ENCODE measurements at regions not wholly inside any gene's neighbourhood (a gene's known extent, or its start where the extent isn't known, plus 50 kb on each side); places are given as distances from the start of the nearest gene placed in this dataset.

DNA sequence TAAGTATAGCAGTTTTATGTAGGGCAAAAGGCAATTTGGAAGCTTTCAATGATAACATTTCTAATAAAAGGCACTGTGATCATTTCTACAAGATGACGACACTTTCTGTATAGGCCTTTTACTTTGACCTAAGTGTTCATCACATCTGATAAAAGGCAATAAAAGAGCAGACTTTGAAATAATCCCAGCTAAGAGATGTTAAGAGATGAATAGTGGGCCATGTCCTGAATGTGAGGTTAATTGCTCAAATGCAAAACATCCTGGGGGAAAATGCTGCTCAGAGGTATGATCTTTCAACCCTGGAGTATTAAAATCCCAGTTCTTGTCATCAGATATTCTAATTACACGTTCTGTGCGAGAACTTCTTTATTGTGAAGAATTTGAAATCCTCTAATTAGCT is 677.6 kb downstream of the SOCS6 start (continued):
- TF ChIP-seq HMGXB4 (CRISPR knock-in tag; IDR thresholded peaks at IDR 0.05) = no peak
- TF ChIP-seq GABPB1 (CRISPR knock-in tag; IDR thresholded peaks at IDR 0.05) = no peak
- no peak for TF ChIP-seq SP1 (CRISPR knock-in tag; conservative IDR thresholded peaks at IDR 0.05)
- no peak for TF ChIP-seq ETV6 (CRISPR knock-in tag; IDR thresholded peaks at IDR 0.05)
- no peak for TF ChIP-seq ZBTB21 (CRISPR knock-in tag; IDR thresholded peaks at IDR 0.05; ENCODE audit: borderline replicate concordance)
- TF ChIP-seq, protein P1, sequence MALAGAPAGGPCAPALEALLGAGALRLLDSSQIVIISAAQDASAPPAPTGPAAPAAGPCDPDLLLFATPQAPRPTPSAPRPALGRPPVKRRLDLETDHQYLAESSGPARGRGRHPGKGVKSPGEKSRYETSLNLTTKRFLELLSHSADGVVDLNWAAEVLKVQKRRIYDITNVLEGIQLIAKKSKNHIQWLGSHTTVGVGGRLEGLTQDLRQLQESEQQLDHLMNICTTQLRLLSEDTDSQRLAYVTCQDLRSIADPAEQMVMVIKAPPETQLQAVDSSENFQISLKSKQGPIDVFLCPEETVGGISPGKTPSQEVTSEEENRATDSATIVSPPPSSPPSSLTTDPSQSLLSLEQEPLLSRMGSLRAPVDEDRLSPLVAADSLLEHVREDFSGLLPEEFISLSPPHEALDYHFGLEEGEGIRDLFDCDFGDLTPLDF (CRISPR knock-in tag; IDR thresholded peaks at IDR 0.05) = no peak
- TF ChIP-seq, protein P2, sequence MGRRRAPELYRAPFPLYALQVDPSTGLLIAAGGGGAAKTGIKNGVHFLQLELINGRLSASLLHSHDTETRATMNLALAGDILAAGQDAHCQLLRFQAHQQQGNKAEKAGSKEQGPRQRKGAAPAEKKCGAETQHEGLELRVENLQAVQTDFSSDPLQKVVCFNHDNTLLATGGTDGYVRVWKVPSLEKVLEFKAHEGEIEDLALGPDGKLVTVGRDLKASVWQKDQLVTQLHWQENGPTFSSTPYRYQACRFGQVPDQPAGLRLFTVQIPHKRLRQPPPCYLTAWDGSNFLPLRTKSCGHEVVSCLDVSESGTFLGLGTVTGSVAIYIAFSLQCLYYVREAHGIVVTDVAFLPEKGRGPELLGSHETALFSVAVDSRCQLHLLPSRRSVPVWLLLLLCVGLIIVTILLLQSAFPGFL (CRISPR knock-in tag; IDR thresholded peaks at IDR 0.05; ENCODE audit: borderline replicate concordance) = no peak
- TF ChIP-seq FOXP1 (CRISPR knock-in tag; IDR thresholded peaks at IDR 0.05; ENCODE audit: borderline replicate concordance) = no peak
- TF ChIP-seq ZNF416 (CRISPR knock-in tag; IDR thresholded peaks at IDR 0.05) = no peak
- no peak for TF ChIP-seq ZNF532 (CRISPR knock-in tag; IDR thresholded peaks at IDR 0.05; ENCODE audit: borderline replicate concordance)
- TF ChIP-seq ZMAT4 (CRISPR knock-in tag; IDR thresholded peaks at IDR 0.05) = no peak

GRCh38 chr18:70961939-70962338 is 673.1 kb downstream of the SOCS6 start:
- DNase-seq (ENCODE audit: low spot score) (no peak), ATAC-seq (no peak)
- H3K36me3 Mint-ChIP-seq = peaks cover 65% of the 10 kb centered on the region
- peaks cover 69% of the 10 kb centered on the region for H3K9me3 Mint-ChIP-seq
- CTCF ChIA-PET = no interaction called here
- TF ChIP-seq ATF1 (CRISPR knock-in tag; IDR thresholded peaks at IDR 0.05) = no peak
- TF ChIP-seq SOX15 (CRISPR knock-in tag; IDR thresholded peaks at IDR 0.05) = no peak
- TF ChIP-seq GRHL2 (CRISPR knock-in tag; IDR thresholded peaks at IDR 0.05; ENCODE audit: insufficient replicate concordance, severe bottlenecking) = no peak
- TF ChIP-seq MXD4 (CRISPR knock-in tag; IDR thresholded peaks at IDR 0.05; ENCODE audit: borderline replicate concordance) = no peak
- TF ChIP-seq, protein P2 (CRISPR knock-in tag; IDR thresholded peaks at IDR 0.05; ENCODE audit: borderline replicate concordance) = no peak
- H3K4me1 Mint-ChIP-seq = no peaks in the 10 kb centered on the region
- POLR2A ChIA-PET = no interaction called here
- peaks cover 2% of the 10 kb centered on the region; the same call in 1 of the 2 replicates for H3K27me3 Mint-ChIP-seq (ENCODE audit: low read depth)
- no peak overlapping the region for H3K27ac Mint-ChIP-seq
- no peak overlapping the region for H3K4me3 Mint-ChIP-seq
